GM10248 (cell line): ENCODE measurements at regions not wholly inside any gene's neighbourhood (a gene's known extent, or its start where the extent isn't known, plus 50 kb on each side); places are given as distances from the start of the nearest gene placed in this dataset.
"Not testable (repeated sequence)": the region's sequence is repeated elsewhere in the genome, so short reads cannot be mapped to it uniquely, and the experiment has no call there.

ENCODE experiments used
- CTCF ChIA-PET: fragments of 300-600 bp; sonication (Branson Sonifier 250); formaldehyde crosslinking; extraction: SDS; loops from one replicate; lab custom pipeline; 2021; ENCODE audit warnings: antibody characterized with exemption; lab: Yijun Ruan, JAX
- POLR2A ChIA-PET: fragments of 350-650 bp; sonication (Branson Sonifier 250); formaldehyde crosslinking; extraction: SDS; loops from one replicate; lab custom pipeline; 2020; ENCODE audit warnings: antibody characterized with exemption; lab: Yijun Ruan, JAX
- DNase-seq: peaks from one replicate; pipeline ENCODE4 v3.0.0; 2012; ENCODE audit errors: extremely low spot score

DNA sequence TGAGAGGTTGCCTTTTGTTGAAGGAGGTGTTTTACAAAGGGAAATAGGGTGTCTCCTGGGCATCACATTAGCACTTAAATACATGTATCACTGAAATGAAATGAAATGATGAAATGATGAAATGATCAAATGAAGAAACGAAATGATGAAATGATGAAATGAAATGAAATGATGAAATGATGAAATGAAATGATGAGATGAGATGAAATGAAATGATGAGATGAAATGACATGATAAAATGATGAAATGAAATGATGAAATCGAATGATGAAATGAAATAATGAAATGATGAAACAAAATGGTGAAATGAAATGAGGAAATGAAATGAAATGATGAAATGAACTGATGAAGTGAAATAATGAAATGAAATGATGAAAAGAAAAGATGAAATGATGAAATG lies 137.6 kb upstream of the ERV3-1 start:
- POLR2A ChIA-PET: not testable (repeated sequence)

DNA sequence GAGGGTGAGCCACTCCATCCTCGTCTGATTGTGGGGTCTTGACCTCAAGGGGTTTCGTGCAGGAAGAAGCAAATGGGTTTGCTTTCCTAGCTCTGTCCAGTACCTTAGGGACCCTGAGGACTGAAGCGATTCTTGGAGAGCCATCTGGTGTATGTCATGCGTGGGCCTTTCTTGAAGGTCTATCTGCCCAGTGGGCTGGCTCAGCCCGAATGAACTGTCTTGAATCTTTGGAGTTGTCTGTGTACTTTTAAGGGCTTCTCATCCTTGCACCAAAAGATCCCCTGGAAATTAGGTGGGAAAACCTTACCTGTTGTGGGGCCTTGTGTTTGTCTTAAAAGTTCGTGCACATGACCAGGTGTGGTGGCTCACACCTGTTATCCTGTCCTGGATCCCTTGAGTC lies 135.4 kb upstream of the ERV3-1 start:
- DNase-seq, CTCF ChIA-PET, POLR2A ChIA-PET: not testable (repeated sequence)

More for the DNA sequence above, 137.6 kb upstream of the ERV3-1 start:
- CTCF ChIA-PET, DNase-seq: not testable (repeated sequence)

DNA sequence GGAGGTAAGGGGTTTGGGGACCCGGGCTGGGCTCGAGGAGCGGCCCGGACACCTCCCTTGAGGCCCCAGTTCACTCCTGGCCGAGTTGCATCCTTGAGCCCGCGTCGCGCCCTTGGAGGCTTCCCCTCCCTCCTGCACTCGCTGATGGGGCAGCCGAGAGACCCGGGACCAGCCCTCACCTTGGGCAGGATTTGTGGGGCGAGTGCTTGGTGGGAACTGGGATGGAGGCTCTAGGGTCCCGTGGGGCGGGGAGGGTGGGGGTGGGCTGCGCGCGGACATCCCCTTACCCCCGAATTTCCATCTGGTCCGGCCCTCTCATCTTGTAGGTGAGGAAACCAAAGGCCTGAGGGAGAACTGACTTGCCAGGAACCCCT lies 134.9 kb upstream of the ERV3-1 start:
- POLR2A ChIA-PET, CTCF ChIA-PET, DNase-seq: not testable (repeated sequence)

DNA sequence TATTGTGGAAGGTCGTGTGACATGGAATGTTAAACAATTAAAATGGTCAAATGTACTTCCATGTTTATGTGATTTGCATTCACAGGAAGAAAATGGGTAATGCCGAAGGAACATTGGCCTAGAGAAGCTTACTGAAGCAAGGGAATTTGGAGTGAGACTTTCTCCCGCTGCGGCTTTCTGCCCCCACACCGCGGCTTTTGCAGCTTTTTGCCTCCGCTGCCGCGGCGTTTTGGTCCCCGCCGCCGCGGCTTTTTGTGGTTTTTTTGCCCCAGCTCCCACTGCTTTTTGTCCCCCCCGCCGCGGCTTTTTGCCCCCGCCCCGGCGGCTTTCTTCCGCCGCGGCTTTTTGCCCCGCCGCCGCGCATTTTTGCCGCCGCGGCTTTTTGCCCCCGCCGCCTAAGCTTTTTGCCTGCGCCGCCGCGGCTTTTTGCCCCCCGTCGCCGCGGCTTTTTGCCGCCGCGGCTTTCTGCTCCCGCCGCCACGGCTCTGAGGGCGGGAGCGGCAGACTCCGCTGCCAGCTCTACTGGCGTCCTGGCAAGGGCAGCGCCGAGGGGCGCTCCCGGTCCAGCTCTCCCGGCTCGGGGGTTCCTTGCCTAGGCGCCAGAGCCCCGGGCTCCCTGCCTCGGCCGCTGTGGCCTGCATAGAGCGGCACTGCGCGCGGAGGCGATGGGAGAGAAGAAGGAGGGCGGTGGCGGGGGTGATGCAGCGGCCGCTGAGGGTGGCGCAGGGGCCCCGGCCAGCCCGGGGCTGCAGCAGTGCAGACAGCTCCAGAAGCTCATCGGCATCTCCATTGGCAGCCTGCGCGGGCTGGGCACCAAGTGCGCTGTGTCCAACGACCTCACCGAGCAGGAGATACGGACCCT lies 134.3 kb upstream of the ERV3-1 start:
- DNase-seq, CTCF ChIA-PET, POLR2A ChIA-PET: not testable (repeated sequence)

DNA sequence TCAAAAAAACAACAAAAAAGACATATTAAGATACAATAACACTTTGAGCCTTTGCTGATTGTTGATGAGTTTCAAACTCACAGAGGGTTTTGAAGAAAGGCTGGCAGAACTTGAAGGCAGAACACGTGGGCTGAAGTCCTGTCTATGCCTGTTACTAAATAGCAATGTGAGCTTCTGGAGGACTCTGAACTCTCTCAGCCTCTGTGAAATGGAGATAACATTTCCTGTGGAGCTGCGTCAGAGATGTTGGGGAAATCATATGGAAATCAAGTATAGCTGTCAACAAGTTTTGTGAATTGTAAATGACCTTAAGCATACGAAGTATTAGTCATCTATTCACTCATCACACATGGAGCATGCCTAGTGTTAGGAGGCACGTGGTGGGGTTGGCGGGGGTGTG lies 130.4 kb upstream of the ERV3-1 start:
- POLR2A ChIA-PET, CTCF ChIA-PET, DNase-seq: not testable (repeated sequence)

DNA sequence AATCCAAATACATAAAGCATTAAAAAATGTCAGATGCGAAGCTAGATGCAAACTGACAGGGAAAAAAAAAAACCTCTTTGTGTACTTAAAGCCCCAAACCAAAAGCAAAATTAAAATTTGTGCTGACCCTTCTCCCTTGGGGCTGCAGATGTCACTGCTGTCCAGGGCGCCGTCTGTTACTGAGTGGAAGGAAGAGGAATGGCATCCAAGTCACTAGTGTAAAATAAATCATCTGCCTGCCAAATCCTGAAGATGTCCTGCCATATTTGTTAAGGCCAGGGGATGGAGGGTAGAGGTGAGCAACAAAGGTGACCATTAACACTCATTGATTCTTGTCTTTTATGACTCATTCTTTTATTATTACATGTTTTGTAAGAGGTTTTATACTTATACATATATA lies 126.6 kb upstream of the ERV3-1 start:
- POLR2A ChIA-PET, DNase-seq, CTCF ChIA-PET: not testable (repeated sequence)

DNA sequence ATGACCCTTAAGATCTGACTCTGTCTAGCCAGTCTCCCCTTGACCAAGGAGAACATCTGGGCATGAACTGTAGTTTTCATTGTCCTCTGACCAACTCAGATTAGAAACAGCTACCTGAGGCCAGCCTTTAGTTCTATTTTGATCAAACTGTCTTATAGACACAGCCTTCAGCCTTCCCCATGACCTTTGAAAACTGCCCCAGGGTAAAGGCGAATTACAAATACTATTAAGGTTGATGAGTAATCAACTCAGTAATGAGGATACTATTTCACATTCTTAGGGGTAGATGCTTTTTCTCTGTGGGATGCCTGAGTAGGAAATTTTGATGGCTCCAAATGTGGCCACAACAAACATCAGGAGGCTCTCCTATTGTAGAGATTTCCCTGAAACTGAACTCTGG lies 125.8 kb upstream of the ERV3-1 start:
- DNase-seq, POLR2A ChIA-PET, CTCF ChIA-PET: not testable (repeated sequence)

DNA sequence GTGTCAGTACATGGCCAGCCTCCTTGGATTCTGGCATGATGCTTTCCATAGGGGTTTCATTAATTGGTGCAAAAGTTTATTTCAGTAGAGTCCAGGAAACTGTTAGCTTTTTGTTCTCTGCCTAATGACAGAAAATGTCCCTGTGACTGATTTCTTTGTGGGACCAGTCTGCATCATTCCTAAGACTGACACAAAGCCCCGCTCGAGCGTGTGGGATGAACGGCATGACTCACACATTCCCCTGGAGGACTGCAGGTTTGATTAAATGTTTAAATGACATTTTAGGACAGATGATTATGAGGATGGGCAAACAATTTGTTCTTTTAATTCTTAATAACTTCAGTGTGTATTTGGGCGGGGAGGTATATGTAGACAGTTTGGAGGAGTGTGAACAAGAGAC lies 120.9 kb upstream of the ERV3-1 start:
- CTCF ChIA-PET, DNase-seq, POLR2A ChIA-PET: not testable (repeated sequence)

DNA sequence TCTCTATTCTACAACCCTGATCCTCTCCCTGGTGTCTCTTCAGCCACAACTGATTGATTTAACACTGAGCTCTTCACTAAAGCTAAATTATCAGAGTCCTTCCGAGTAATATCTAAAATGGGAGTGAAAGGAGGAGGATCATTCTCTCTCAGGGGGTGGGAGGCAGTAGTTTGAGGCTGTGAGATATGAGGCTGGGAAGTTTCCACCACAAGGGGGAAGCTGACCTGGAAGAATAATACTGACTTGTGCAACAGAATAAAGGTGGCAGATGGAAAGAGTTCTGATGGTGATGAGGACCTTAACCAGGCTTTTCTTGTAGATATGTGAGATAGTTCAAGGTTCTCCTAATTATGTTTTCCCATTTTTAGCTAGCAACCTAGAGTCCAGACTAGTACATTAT lies 118.1 kb upstream of the ERV3-1 start:
- POLR2A ChIA-PET, DNase-seq, CTCF ChIA-PET: not testable (repeated sequence)

DNA sequence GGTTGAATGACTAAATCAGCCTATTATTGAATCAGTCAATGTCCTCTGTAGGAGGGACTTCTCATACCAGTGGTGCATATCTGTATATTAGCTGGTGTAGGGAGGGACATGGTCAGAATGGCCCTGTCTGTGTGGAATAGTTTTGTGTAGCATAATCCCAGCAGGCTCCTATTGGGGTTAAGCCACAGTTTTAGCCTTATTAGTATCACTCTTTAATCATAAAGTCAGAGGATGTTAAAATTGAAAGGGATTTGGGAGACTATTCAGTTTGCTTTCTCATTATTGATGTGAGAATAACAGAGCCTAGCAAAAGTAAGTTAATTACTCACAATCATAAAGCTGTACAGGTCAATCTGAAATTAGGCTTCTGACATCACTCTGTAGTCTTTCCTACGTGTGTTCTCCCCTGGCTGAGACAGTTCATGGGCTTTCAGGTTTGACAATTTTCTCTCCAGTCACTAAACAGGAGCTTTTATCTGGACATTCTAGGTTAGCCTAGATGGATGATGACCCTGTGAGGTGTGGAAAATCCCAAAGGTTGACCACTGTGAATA lies 99.2 kb upstream of the ERV3-1 start:
- CTCF ChIA-PET, DNase-seq: not testable (repeated sequence)
- POLR2A ChIA-PET: interaction anchor here (0.7 kb wide), 1 partner anchor 268 kb away, joined by 3 read pairs; the partner anchor contains the start of gene ZNF92

DNA sequence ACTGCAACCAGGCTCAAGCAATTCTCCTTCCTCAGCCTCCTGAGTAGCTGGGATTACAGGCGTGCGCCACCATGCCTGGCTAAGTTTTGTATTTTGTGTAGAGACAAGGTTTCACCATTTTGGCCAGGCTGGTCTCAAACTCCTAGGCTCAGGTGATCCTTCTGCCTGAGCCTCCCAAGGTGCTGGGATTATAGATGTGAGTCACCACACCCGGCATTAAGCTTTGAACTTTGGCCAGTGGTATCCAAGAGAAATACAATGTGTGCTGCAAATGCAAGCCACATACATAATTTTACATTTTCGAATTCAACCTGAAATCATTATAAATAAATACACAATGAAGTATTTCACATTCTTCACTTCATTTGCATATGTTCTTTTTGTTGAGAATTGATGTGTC lies 94.0 kb upstream of the ERV3-1 start:
- CTCF ChIA-PET, DNase-seq, POLR2A ChIA-PET: not testable (repeated sequence)

DNA sequence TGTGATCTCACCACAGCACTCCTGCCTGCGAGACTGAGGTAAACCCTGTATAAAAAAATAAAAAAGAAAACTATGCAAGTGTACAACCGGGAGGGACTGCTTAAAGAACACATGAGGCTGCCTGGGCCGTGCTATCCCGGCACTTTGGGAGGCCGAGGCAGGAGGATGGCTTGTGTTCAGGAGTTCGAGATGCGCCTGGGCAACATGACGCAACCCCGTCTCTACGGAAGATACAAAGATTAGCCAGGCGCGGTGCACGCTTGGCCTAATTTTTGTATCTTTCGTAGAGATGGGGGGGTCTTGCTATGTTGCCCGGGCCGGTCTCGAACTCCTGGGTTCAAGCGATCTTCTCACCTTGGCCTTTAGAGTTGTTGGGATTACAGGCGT lies 75.2 kb upstream of the ERV3-1 start:
- DNase-seq, CTCF ChIA-PET: not testable (repeated sequence)

DNA sequence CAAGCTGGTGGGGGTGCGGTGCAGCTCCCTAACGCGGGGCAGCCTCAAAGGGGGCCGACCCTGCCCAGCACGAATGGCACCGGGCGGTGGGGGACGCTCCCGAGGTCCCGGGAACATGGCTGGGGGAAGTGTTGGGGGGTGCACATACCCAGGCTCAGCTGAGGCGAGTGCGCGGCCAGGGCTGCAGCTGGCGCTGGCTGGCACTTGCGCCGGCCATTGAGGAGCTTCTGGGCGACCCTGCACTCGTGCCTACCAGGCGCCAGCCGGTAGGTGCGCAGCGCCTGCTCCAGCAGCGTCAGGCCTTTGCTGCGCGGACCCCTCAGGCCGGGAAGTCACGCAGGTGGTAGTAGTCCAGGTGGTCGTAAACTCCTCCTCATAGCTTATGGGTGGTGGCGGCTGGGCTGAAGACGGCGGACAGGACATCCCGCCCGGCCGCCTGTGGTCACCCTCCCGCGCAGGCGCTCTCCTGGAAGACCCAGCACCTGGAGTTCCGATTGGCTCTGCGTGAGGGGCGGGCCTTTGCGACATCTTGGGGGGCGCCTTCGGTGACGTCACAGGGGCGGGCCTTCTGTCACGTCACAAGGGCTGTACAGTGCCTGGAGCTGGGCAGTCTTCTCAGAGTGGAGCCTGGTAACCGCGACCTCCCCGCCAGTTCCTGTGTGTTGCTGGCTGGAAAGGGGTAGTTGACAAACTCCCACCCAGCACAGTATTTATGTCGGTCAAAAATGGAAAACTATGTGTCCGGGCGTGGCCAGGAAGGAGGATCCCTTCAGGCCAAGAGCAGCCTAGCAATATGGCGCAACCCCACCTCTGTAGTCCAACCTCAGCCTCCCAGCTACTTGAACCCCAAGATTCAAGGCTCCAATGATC lies 74.5 kb upstream of the ERV3-1 start:
- DNase-seq: peak; percentile 86
- POLR2A ChIA-PET, CTCF ChIA-PET: not testable (repeated sequence)

More for the DNA sequence above, 75.2 kb upstream of the ERV3-1 start:
- POLR2A ChIA-PET: not testable (repeated sequence)

DNA sequence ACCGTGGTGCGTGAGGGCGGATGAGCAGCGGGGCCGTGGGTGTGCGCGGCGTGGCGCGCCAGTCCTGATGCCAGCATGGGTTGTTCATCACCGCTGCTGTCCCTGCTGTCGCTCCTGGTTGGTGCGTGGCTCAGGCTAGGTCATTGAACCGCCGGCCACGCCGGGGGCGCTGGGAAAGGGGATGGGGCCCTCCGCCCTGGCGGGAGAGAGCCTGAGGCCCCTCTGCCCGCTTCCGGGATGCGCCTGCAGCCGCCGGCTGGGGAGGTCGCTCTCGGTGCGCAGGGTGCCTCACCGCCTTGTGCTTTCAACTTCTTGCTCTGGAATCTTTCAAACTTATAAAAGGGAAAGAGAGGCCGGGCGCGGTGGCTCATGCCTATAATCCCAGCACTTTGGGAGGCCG lies 68.5 kb upstream of the ERV3-1 start:
- DNase-seq, CTCF ChIA-PET, POLR2A ChIA-PET: not testable (repeated sequence)

DNA sequence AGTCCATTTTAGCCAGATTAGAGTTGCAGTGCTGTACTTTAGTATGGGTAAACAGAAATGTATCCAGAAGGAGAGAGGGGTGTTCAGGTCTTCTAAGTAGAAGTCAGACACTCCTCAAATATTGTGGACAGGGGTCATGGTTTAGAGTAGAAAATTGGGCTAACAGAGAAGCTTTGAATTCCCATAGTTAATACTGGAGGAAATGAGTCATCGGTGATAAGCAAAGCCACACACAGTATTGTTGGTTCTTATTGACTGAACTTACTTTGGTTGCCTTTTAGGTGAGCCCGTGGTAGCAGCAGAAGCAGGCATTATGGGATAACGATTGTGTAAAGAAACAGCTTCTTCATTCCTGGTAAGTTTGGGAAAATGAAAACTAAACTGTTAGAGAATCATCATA lies 66.7 kb upstream of the ERV3-1 start:
- DNase-seq, CTCF ChIA-PET, POLR2A ChIA-PET: not testable (repeated sequence)

DNA sequence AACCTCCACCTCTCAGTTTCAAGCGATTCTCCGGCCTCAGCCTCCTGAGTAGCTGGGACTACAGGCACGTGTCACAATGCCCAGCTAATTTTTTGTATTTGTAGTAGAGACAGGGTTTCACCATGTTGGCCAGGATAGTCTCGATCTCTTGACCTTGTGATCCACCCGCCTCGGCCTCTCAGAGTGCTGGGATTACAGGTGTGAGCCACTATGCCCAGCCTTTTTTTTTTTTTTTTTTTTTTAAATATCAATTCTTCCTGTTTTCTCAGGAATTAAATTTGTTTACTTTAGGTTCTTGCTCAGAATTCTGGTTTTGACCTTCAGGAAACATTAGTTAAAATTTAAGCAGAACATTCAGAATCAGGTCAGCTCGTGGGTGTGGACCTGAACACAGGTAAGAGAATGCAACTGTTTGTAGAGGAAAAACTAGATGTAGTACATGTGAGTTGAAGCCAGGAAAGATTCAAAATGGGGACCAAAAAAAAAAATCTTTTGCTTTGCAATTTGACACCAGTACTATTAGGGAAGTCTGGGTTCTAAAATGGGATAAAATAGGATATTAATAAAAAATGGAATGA lies 65.5 kb upstream of the ERV3-1 start:
- POLR2A ChIA-PET, CTCF ChIA-PET, DNase-seq: not testable (repeated sequence)

DNA sequence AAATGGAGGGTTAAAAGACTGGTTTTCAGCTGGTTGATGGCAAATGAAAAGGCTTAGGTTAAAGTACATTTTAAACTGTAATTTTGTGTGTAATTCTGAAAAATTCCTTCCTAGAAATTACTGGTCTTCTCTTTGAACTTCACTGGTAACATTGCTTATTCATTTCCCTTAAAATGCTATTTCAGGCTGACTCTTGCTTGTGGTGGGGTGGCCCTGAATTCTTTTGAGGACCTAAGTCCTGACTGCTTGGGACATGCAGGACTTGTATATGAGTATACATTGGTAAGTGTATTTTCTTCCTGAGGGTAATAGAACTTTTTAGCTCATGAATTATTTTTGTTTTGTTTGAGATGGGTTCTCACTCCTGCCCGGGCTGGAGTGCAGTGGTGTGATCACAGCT lies 63.0 kb upstream of the ERV3-1 start:
- CTCF ChIA-PET, DNase-seq, POLR2A ChIA-PET: not testable (repeated sequence)

DNA sequence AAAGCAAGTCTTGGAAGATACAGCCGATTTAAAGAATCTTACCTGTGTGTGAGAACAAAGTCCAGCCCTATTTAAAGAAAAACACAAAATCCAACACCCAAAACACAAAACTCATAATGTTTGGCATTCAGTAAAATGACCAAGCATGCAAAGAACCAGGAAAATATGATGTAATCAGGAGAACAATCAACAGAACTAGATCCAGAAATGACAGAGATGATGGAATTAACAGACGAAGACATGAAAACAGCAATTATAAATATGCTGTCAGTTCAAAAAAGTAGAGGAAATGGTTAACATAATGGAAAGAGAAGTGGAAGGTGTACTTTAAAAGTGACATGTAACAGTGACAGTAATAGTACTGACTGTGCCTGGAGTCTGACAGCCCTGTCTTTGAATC lies 56.1 kb upstream of the ERV3-1 start:
- DNase-seq, CTCF ChIA-PET, POLR2A ChIA-PET: not testable (repeated sequence)
